Spinal cord (tissue), 9 donors: ENCODE measurements at regions not wholly inside any gene's neighbourhood (a gene's known extent, or its start where the extent isn't known, plus 50 kb on each side); places are given as distances from the start of the nearest gene placed in this dataset.
"Not testable (repeated sequence)": the region's sequence is repeated elsewhere in the genome, so short reads cannot be mapped to it uniquely, and the experiment has no call there.

Source experiments
- DNase-seq, 6 donors: peaks; one replicate each; pipeline versions ENCODE4 v3.0.0 to v3.0.0-alpha.2; 2013 to 2015; ENCODE audit warnings: low spot score in 6 of 6, low read depth in 4 of 6
- H3K27ac ChIP-seq: one replicate; pipeline ENCODE4 v1.5.1; 2013; ENCODE audit warnings: low read depth, low read length, control low read depth
- H3K27me3 ChIP-seq: one replicate; pipeline ENCODE4 v1.6.1; 2013; ENCODE audit warnings: low read length; ENCODE audit not compliant: control insufficient read depth, insufficient read depth
- H3K36me3 ChIP-seq: one replicate; pipeline ENCODE4 v1.6.1; 2013; ENCODE audit warnings: low read length; ENCODE audit not compliant: control insufficient read depth, insufficient read depth
- H3K4me1 ChIP-seq: one replicate; pipeline ENCODE4 v1.6.1; 2013; ENCODE audit warnings: low read length; ENCODE audit not compliant: control insufficient read depth, insufficient read depth
- H3K4me3 ChIP-seq: one replicate; pipeline ENCODE4 v1.5.1; 2013; ENCODE audit warnings: low read depth, low read length, control low read depth
- H3K9me3 ChIP-seq: one replicate; pipeline ENCODE4 v1.6.1; 2013; ENCODE audit warnings: low read length; ENCODE audit not compliant: control insufficient read depth, insufficient read depth
- WGBS: methylation state at CpG from one replicate; pipeline ENCODE4 v1.1.5; 2013; ENCODE audit warnings: missing lambda C conversion rate; ENCODE audit not compliant: insufficient coverage; 5-methylcytosine and 5-hydroxymethylcytosine counted together
- donor health status: healthy.

GRCh38 chr1:187566354-187566753, 737.6 kb downstream of the PLA2G4A start:
- Histone ChIP-seq H3K4me1 (no peaks in the 10 kb centered on the region), H3K4me3 (no peak overlapping the region), H3K36me3 (no peaks in the 10 kb centered on the region), H3K27me3 (no peaks in the 10 kb centered on the region), H3K9me3 (no peaks in the 10 kb centered on the region), H3K27ac (no peak overlapping the region)
- no peak for DNase-seq
- WGBS, result no CpG with 5 or more reads among the region's 1 CpG

- H3K9me3 ChIP-seq, result no peaks in the 10 kb centered on the region
- H3K4me3 ChIP-seq, result no peak overlapping the region
- no peaks in the 10 kb centered on the region for H3K4me1 ChIP-seq
- H3K27ac ChIP-seq, result no peak overlapping the region
- H3K27me3 ChIP-seq, result no peaks in the 10 kb centered on the region
- WGBS, result no CpG with 5 or more reads among the region's 2 CpGs
- no peak for DNase-seq
- no peaks in the 10 kb centered on the region for H3K36me3 ChIP-seq
These were observed 739.3 kb downstream of the PLA2G4A start for GRCh38 chr1:187568067-187568466.

- no CpG with 5 or more reads among the region's 2 CpGs for WGBS
- Histone ChIP-seq H3K27ac (no peak overlapping the region), H3K9me3 (no peaks in the 10 kb centered on the region), H3K36me3 (no peaks in the 10 kb centered on the region), H3K4me1 (no peaks in the 10 kb centered on the region), H3K27me3 (no peaks in the 10 kb centered on the region), H3K4me3 (no peak overlapping the region)
- peak in 1 of 6 donors; percentile 3 for DNase-seq
These were observed 741.4 kb downstream of the PLA2G4A start for GRCh38 chr1:187570166-187570565.

DNA sequence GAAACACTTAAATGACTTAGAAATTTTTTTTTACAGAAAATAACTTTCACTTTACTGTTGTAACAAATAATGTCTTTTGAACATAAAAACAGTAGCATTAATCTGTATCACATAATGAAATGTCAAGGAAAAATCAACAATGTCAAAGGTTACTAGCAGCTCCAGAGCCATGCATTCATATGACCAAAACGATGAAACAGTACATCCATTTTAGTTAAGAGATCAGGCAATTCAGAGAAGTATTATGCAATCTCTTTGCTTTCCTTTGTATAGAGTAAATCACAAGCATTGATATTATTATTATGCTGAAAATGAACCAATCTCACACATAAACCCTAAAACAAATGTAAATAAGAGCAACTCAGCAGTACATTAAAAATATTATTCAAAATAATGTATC, 748.9 kb downstream of the PLA2G4A start:
- Histone ChIP-seq H3K27ac (no peak overlapping the region), H3K4me1 (no peaks in the 10 kb centered on the region), H3K4me3 (no peak overlapping the region), H3K27me3 (no peaks in the 10 kb centered on the region), H3K9me3 (no peaks in the 10 kb centered on the region), H3K36me3 (no peaks in the 10 kb centered on the region)
- no CpG with 5 or more reads among the region's 1 CpG for WGBS
- DNase-seq, result no peak

- 67% methylated on average over 2 of the region's 3 CpGs for WGBS
- DNase-seq, result no peak
- Histone ChIP-seq H3K4me3 (no peak overlapping the region), H3K27ac (no peak overlapping the region), H3K9me3 (no peaks in the 10 kb centered on the region), H3K27me3 (no peaks in the 10 kb centered on the region), H3K36me3 (no peaks in the 10 kb centered on the region), H3K4me1 (no peaks in the 10 kb centered on the region)
These were observed 760.2 kb downstream of the PLA2G4A start for GRCh38 chr1:187588917-187589316.

GRCh38 chr1:187605736-187606135, 777.0 kb downstream of the PLA2G4A start:
- no peaks in the 10 kb centered on the region for H3K27me3 ChIP-seq
- no peak for DNase-seq
- no peak overlapping the region for H3K4me3 ChIP-seq
- H3K27ac ChIP-seq, result no peak overlapping the region
- no peaks in the 10 kb centered on the region for H3K4me1 ChIP-seq
- peaks cover 2% of the 10 kb centered on the region for H3K9me3 ChIP-seq
- H3K36me3 ChIP-seq, result no peaks in the 10 kb centered on the region

DNA sequence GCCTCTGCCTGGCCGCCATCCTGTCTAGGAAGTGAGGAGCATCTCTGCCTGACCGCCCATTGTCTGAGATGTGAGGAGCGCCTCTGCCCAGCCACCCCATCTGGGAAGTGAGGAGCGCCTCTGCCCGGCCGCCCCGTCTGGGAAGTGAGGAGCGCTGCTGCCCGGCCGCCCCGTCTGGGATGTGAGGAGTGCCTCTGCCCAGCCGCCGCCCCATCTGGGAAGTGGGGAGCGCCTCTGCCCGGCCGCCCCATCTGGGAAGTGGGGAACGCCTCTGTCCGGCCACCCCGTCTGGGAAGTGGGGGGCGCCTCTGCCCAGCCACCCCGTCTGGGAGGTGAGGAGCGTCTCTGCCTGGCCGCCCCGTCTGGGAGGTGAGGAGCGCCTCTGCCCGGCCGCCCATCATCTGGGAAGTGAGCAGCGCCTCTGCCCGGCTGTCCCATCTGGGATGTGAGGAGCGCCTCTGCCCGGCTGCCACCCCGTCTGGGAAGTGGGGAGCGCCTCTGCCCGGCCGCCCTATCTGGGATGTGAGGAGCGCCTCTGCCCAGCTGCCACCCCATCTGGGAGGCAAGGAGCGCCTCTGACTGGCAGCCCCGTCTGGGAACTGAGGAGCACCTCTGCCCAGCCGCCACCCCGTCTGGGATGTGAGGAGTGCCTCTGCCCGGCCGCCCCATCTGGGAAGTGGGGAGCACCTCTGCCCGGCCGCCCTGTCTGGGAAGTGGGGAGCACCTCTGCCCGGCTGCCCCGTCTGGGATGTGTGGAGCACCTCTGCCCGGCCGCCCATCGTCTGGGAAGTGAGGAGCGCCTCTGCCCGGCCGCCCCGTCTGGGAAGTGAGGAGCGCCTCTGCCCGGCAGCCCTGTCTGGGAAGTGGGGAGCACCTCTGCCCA, 787.3 kb downstream of the PLA2G4A start:
- not testable (repeated sequence) for H3K4me1 ChIP-seq, H3K27me3 ChIP-seq, DNase-seq, H3K36me3 ChIP-seq, H3K9me3 ChIP-seq, H3K4me3 ChIP-seq, H3K27ac ChIP-seq
- 92% methylated on average over 49 of the region's 55 CpGs for WGBS

- not testable (repeated sequence) for DNase-seq, H3K36me3 ChIP-seq, H3K4me1 ChIP-seq, H3K4me3 ChIP-seq, H3K27ac ChIP-seq, H3K9me3 ChIP-seq, H3K27me3 ChIP-seq
- WGBS, result 86% methylated on average over 11 of the region's 21 CpGs
These were observed 788.1 kb downstream of the PLA2G4A start for GRCh38 chr1:187616830-187617229.

GRCh38 chr1:187617776-187618175, 789.0 kb downstream of the PLA2G4A start:
- Histone ChIP-seq H3K36me3 (no peaks in the 10 kb centered on the region), H3K4me1 (no peaks in the 10 kb centered on the region), H3K9me3 (no peaks in the 10 kb centered on the region), H3K27me3 (no peaks in the 10 kb centered on the region), H3K27ac (no peak overlapping the region), H3K4me3 (no peak overlapping the region)
- 98% methylated on average over 3 of the region's 3 CpGs for WGBS
- DNase-seq, result no peak

- no peaks in the 10 kb centered on the region for H3K36me3 ChIP-seq
These were observed 790.4 kb downstream of the PLA2G4A start for GRCh38 chr1:187619175-187619574.

More at GRCh38 chr1:187619175-187619574, 790.4 kb downstream of the PLA2G4A start:
- Histone ChIP-seq H3K27me3 (no peaks in the 10 kb centered on the region), H3K27ac (no peak overlapping the region), H3K4me1 (no peaks in the 10 kb centered on the region), H3K4me3 (no peak overlapping the region), H3K9me3 (no peaks in the 10 kb centered on the region)
- DNase-seq, result peak in 1 of 6 donors; percentile 9
